GM10847 (cell line): ENCODE measurements at regions not wholly inside any gene's neighbourhood (a gene's known extent, or its start where the extent isn't known, plus 50 kb on each side); places are given as distances from the start of the nearest gene placed in this dataset.

Experiments
- POLR2A ChIP-seq: IDR thresholded peaks from 2 replicates; pipeline ENCODE4 v1.6.1; 2011; ENCODE audit not compliant: insufficient read length; ENCODE audit errors: extremely low read depth

DNA sequence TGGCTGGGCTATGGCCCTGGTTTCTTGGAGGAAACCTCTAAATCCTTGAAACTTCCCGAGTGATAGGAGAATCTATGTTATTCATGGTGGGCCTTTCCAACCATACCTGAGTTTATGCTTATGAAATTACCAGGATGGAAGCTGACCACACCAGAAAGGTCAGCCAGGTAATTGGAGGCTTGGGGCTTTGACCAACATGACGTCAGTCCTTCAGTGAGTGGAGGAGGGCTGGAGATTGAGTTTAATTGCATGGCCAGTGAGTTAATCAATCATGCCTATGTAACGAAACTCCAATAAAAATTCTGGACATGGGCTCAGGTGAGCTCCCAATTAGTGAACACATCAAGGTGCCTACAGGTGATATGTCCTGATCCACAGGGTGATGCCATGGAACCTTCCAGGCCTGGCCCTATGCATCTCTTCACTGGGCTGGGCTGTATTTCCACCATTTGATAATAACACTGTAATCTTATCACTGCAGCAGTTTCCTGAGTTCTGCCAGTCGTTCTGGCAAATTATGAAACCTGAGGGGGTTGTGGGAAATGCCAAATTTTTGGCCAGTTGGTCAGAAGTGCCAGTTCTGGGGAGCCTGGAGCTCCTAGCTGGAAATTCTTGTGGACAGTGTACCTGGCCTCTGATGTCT lies 106.5 kb downstream of the CDH26 start:
- TF ChIP-seq POLR2A = no peak

DNA sequence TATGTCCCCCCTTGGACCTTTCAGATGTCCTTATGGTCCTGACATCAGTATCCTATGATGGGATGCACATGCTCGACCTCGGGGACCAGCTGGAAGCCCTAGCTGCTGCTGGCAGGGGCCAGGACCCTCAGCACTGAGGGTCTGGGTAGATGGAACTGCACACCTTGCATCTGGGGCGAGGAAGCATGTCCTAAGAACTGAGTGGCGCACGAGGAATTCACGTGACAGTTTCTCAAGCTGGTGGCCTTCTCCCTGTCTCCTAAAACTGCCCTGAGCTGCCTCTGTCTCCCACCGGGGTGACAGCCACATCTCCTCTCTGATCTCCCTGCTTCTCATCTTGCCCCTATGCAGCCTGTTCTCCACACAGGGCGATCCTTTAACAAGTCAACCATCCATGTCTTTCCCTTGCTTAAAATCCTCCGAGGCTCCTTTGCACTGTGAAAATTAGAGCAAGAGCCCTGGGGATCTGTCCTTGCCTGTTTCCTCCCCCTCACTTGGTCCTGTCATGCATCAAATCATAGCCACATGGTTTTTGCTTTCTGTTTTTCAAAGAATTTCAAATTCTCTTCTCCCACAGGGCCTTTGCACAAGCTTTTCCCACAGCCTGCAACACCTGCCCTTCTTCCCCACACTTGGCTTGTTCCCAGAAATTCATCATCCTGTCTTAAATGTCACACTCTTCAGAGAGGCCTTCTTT lies 107.7 kb downstream of the CDH26 start:
- TF ChIP-seq POLR2A = no peak

DNA sequence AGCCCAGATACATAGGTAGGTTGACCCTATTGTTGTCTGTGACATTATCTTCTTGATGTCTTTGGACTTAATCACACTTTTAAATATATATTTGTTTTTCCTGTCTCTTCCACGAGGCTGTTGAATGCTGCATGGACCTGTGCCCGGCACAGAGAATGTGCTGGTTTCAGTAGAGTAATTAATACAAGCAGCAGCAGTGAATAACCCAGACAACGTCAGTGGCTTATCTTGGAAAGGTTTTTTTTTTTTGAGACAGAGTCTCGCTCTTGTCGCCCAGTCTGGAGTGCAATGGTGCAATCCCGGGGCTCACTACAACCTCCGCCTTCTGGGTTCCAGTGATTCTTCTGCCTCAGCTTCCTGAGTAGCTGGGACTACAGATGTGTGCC lies 108.2 kb downstream of the CDH26 start:
- TF ChIP-seq POLR2A = no peak

DNA sequence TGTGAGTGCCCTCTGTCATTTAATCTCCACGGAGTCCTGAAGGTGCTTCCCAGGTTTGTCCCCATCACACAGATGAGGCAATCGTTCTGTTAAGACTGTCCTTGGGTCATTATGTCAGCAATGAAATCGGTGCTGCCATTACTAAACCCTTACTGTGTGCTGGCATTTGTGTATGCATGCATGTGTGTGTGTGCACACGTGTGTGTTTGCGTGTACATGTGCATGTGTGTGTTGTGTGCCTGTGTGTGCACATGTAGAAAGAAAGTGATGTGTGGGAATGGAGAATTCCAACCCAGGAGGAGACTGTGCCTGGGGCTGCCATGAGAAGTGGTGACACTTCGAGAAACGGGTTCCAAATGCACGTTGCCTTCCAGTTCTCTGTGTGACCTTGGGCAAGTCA lies 110.3 kb downstream of the CDH26 start:
- no peak for TF ChIP-seq POLR2A

DNA sequence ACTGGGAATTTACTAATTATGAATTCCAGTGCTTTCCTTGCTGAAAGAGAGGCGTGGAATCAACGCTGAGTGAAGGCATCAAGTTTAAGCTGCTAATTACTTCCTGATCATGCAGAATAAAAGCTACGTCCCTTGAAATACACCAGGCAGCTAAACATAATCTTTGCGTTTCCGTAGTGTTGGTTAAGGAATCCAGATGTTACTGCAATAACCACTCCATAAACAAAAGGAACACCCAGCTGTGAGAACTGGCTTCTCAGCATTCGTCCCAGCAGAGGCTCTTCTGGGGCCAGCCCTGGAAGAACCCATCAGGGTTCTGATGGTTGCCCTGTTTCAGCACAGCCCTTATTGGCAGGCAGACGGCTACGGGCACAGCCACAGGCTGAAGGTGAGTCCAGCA lies 111.4 kb downstream of the CDH26 start:
- TF ChIP-seq POLR2A = no peak

DNA sequence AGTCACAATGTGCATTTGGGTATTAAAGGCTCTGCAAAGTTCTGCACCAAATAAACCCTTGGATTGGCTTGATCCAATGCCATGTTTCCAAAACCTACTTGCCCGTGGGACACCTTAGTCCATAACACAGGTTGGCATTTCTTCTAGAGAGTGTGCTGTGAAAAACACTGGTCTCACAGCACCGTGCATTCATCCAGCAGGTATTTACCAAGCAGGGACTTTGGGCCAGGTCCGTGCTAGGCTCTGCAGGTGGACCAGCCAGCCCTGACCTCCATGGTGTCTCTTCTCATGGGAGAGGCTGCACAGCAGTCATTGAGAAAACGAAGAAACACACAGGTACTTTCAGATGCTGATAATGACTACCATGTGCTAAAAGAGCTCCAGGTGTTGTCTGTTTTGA lies 112.6 kb downstream of the CDH26 start:
- TF ChIP-seq POLR2A = no peak

DNA sequence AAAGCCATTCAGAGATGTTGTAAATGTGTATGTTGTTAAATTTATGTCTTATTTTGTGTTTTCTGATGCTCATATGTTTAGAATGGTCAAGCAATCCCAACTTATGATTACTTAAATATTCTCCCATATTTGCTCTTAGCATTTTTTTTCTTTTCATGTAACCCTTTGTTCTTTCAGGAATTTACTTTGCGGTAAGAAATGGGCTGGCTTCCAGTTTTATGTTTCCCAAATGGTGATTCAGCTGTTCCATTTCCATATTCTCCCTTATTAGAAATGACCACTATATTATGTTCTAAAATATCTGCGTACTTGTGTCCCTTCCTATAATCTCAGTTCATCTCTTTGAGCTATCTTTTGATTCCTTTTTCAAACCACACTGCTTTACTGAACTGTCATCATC lies 113.7 kb downstream of the CDH26 start:
- no peak for TF ChIP-seq POLR2A

DNA sequence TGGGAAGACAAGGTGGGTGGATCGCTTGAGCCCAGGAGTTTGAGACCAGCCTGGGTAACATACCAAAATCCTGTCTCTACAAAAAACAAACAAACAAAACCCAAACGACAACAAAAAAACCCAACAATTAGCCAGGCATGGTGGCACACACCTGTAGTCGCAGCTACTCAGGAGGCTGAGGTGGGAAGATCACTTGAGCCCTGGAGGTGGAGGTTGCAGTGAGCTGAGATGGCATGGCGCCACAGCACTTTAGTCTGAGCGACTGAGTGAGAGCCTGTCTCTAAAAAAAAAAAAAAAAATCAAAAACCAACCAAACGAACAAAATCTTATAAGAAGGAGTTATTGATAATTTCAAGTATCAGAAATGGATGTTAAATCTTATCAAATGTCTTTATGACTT lies 114.9 kb downstream of the CDH26 start:
- TF ChIP-seq POLR2A = no peak

DNA sequence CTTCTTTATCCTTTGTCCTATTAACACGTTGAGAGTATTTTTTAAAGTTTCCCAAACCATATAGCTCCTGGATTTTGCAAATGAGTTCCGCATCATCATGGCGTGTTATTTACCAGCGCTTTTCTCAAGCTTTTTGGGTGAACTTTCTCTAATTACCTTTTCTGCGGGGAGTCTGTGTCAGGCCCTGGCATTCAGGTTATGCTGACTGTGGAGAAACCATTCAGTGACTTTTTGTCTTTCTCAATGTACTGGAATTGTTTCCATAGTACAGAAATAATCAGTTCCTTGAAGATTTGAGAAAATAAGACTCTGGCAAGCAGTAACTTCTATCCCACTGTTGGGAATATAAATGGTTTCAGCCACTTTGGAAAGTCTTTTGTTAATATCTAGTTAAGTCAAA lies 115.3 kb downstream of the CDH26 start:
- TF ChIP-seq POLR2A = no peak

DNA sequence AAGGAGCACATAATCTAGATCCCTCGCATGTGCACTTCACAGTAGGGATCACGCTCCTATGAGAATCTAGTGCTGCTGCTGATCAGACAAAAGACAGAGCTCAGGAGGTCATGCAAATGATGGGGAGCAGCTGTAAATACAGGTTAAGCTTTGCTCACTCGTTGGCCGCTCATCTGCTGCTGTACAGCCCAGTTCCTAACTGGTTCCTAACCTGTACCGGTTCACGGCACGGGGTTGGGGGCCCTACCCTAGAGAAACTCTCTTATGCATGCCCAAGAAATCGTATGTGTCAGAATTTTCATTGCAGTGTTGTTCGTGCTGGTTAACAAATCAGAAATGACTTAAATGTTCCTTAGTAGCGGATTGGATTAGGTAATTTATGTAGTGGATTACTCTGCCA lies 116.1 kb downstream of the CDH26 start:
- no peak for TF ChIP-seq POLR2A

DNA sequence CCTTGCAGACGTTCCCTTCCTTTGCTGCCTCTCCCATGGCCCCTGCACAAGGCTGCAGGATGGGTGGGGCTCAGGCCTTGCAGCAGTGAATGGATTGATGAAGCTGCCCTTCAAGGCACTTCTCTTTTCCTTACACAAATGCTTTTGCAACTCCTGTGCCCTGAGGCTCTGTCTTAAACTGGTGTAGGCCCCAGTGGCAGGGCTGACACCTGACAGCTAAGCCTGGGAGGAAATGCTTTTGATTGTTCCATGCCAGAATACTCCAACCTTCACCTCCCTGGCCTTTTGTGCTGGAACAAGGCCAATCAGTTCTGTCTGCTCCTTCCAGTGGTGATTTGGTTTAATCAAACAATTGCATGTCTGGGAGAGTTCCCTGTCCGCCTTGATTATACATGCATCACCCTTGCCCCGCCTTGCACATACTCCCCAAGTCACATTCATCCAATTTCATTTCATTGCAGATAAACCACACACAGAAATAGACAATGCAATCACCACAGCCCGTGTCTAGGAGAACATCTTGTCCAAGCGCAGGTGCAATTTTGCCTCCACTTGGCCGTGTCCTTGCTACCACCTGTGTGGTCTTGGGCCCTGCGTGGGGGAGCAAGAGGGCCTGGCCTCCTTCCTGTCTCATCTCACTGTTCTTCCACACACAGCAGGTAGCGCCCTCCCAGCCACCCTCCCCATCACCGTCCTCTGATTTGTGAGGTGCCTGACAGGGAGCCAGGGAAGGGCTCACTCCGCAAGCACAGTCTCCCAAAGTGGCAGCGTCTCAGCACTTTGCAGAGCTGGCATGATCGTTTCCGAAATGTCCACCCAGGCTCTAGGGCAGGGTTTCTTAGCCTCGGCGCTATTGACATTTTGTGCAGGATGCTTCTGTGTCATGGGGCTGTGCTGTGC lies 120.4 kb downstream of the CDH26 start:
- TF ChIP-seq POLR2A = no peak

DNA sequence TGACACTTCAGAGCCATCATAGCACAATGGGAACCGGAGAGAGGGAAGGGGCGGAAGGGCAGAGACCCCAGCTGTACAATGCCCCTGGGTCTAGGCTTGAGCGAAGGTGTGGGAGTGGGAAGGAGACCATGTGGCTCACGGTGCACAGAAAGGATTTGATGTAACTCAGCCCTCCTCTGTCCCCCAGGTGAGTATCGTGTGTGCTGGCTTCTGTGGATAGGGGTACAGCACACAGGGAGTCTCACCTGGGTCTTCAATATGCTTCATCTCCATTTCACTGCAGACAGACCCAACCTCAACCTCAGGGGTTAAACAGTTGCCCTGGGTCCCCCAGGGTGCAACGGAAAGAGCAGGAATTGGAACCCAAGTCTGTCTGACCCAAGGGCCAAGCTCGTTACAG lies 122.2 kb downstream of the CDH26 start:
- TF ChIP-seq POLR2A = no peak

DNA sequence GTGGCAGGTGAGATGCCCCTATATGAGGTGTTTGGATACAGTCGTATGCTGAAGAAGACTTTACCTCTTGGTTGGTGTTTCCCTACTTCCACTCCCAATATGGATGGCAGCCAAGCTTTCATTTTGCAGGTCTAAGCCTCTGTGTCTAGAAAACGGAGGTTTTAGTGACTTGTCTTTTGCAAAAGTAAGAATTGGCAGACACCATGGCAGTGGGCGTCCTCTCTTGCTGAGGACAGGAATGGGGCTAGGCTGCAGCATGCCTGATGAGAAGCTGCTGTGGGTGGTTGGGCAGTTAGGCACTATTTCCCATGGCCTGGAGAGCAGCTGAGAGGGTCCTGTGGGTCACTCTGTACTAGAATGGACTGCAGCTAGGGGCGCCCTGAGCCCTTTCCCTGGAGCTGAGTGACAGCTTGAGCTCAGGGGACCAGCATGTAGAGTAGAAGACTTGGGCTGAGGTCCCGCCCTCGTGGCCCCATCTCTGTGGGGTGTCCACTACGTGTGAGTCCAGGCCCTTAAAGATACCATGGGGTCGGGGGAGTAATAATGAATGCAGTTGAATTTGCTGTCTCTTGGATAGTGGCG lies 127.4 kb downstream of the CDH26 start:
- TF ChIP-seq POLR2A = no peak

DNA sequence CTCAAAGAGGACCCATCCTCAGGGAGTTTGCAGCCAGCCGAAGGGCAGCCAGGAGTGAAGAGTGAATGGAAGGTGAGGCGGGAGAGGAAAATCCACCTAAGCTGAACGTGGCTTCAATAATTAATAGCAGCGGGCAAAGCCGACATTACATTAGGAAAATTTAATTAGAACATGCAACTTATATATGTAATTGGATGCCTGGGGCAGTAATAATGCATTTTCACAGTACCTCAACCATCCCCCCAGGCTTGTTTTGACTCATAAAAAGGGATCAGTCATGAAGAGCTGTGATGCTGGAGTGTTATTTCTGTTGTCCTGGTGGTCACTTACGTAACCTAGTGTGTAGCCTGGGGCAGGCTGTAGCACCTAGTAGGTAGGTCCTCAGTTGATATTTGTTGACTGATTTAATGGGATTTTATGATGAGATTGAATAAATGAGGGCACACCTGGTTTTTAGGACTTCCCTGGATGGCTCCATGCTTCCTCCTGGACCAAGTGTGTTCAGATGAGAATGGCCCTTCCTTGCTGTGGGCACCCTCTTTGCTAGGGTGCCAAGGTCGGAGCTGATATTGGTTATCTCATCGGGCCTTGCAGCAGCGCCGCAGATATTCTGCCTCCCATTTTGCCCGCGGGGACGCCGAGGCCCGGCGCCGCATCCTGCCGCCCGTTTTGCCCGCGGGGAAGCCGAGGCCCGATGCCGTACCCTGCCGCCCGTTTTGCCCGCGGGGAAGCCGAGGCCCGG lies 128.8 kb downstream of the CDH26 start:
- no peak for TF ChIP-seq POLR2A

DNA sequence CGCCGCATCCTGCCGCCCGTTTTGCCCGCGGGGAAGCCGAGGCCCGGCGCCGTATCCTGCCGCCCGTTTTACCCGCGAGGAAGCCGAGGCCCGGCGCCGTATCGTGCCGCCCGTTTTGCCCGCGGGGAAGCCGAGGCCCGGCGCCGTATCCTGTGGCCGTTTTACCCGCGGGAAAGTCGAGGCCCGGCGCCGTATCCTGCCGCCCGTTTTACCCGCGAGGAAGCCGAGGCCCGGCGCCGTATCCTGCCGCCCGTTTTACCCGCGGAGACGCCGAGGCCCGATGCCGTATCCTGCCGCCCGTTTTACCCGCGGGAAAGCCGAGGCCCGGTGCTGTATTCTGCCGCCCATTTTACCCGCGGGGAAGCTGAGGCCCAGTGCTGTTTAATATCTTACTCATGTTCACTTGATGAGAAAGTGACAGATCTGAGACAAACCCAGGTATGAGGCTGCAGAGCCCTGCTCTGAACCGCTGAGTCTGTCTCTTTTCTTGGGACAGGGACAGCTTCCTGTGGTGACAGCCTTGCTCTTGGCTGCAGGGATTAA lies 129.4 kb downstream of the CDH26 start:
- TF ChIP-seq POLR2A = no peak
